A673 (cell line): ENCODE measurements at regions not wholly inside any gene's neighbourhood (a gene's known extent, or its start where the extent isn't known, plus 50 kb on each side); places are given as distances from the start of the nearest gene placed in this dataset.

Experiments
- BruUV-seq: library from RNA; stranded (reverse); fragments of 400-500 nt; replicated peaks from 2 replicates; lab custom pipeline; 2021; lab: Mats Ljungman, UMichigan
- CTCF ChIA-PET: fragments of 300-600 bp; sonication (Branson Sonifier 250); formaldehyde crosslinking; loops from one replicate; lab custom pipeline; 2022; ENCODE audit warnings: antibody characterized with exemption; lab: Charles Lee
- POLR2A ChIA-PET: fragments of 300-600 bp; sonication (Branson Sonifier 250); formaldehyde crosslinking; loops from one replicate; lab custom pipeline; 2022; ENCODE audit warnings: antibody characterized with exemption; ENCODE audit not compliant: low non-redundant PET; lab: Charles Lee
- DNase-seq: peaks from one replicate; pipeline ENCODE4 v3.0.0-alpha.2; 2015; ENCODE audit warnings: low spot score
- H3K27ac ChIP-seq: fragments of 200-600 bp; sonication (generic); 2 replicates; pipeline ENCODE4 v1.5.1; 2016; ENCODE audit warnings: mixed run types, low read depth, mild to moderate bottlenecking, mixed read lengths, antibody characterized with exemption, low read length; ENCODE audit not compliant: poor library complexity, severe bottlenecking
- H3K27me3 ChIP-seq: fragments of 200-600 bp; sonication (generic); replicated peaks from 2 replicates; pipeline ENCODE4 v1.6.1; 2017; ENCODE audit warnings: mixed run types, low read depth, mild to moderate bottlenecking, mixed read lengths, antibody characterized with exemption, low read length; ENCODE audit not compliant: insufficient read depth, poor library complexity
- H3K36me3 ChIP-seq: fragments of 200-600 bp; sonication (generic); 2 replicates; pipeline ENCODE4 v1.6.1; 2016; ENCODE audit warnings: mixed run types, mild to moderate bottlenecking, mixed read lengths, antibody characterized with exemption, low read length; ENCODE audit not compliant: insufficient read depth, poor library complexity, severe bottlenecking
- H3K4me1 ChIP-seq: fragments of 200-600 bp; sonication (generic); 2 replicates; pipeline ENCODE4 v1.6.1; 2017; ENCODE audit warnings: mixed run types, mild to moderate bottlenecking, mixed read lengths, antibody characterized with exemption, low read length; ENCODE audit not compliant: insufficient read depth, poor library complexity, severe bottlenecking
- H3K4me3 ChIP-seq: fragments of 200-600 bp; sonication (generic); 2 replicates; pipeline ENCODE4 v1.5.1; 2016; ENCODE audit warnings: low read depth, mixed run types, mild to moderate bottlenecking, mixed read lengths, low read length; ENCODE audit not compliant: poor library complexity, severe bottlenecking
- H3K9me3 ChIP-seq: fragments of 200-600 bp; sonication (generic); 2 replicates; pipeline ENCODE4 v1.6.1; 2016; ENCODE audit warnings: mixed run types, low read depth, mild to moderate bottlenecking, mixed read lengths, antibody characterized with exemption, low read length; ENCODE audit not compliant: poor library complexity, severe bottlenecking
- CTCF ChIP-seq: fragments of 300-800, 200-600 bp; sonication (generic); conservative IDR thresholded peaks from 2 replicates; pipeline ENCODE4 v1.5.1; 2017; ENCODE audit warnings: low read depth, mild to moderate bottlenecking, antibody characterized with exemption, low read length, moderate library complexity, mixed read lengths
- EZH2 ChIP-seq: fragments of 200-600 bp; sonication (generic); IDR thresholded peaks from 2 replicates; pipeline ENCODE4 v1.6.1; 2017; ENCODE audit warnings: borderline replicate concordance, low read depth, mild to moderate bottlenecking, mixed read lengths, antibody characterized with exemption, low read length; ENCODE audit not compliant: poor library complexity, severe bottlenecking
- intact Hi-C: fragments of 100-400 bp; cut with micrococcal nuclease; formaldehyde crosslinking; loops from one replicate; pipeline ENCODE4 v1.10.0; 2022; ENCODE audit not compliant: unreplicated experiment

- Histone ChIP-seq H3K4me3 (no peak overlapping the region), H3K36me3 (no peaks in the 10 kb centered on the region), H3K27me3 (peaks cover 58% of the 10 kb centered on the region), H3K4me1 (no peaks in the 10 kb centered on the region), H3K9me3 (no peaks in the 10 kb centered on the region), H3K27ac (no peak overlapping the region)
- intact Hi-C loops: no loop called here
- TF ChIP-seq EZH2 (no peak), CTCF (no peak)
- ChIA-PET CTCF (no interaction called here), POLR2A (no interaction called here)
- no TSS peak for BruUV-seq
- no peak for DNase-seq
These were observed 184.2 kb downstream of the DHX35 start for GRCh38 chr20:39146394-39146793.

- no TSS peak for BruUV-seq
- H3K4me1 ChIP-seq: no peaks in the 10 kb centered on the region
- H3K27me3 ChIP-seq: peaks cover 58% of the 10 kb centered on the region
- POLR2A ChIA-PET: no interaction called here
- no peak overlapping the region for H3K4me3 ChIP-seq
- DNase-seq: no peak
- TF ChIP-seq CTCF (no peak), EZH2 (no peak)
- H3K9me3 ChIP-seq: no peaks in the 10 kb centered on the region
- H3K36me3 ChIP-seq: no peaks in the 10 kb centered on the region
- intact Hi-C loops: no loop called here
- no peak overlapping the region for H3K27ac ChIP-seq
- CTCF ChIA-PET: no interaction called here
These were observed 183.8 kb downstream of the DHX35 start for GRCh38 chr20:39145921-39146320.

DNA sequence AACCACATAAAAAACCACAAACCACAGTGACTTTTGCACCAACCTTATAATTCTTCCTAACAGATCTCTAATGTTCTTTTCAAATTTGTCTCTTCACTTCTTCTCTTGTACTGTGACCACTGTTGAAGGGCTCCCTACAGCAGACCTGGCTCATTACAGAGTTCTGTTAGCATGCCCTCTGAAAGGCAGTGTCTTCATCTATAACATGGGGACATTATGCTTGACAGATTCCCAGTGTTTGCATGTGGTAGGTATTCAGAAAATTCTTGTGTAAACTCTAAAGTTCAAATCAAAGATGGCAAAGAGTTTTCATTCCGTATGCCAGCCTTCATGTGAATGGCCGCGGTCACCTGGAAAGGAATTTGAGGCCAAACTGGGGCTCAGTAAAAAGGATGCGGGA is 182.6 kb downstream of the DHX35 start:
- H3K36me3 ChIP-seq: no peaks in the 10 kb centered on the region
- no TSS peak for BruUV-seq
- TF ChIP-seq CTCF (no peak), EZH2 (no peak)
- ChIA-PET CTCF (no interaction called here), POLR2A (no interaction called here)
- DNase-seq: no peak
- H3K4me3 ChIP-seq: no peak overlapping the region
- H3K4me1 ChIP-seq: no peaks in the 10 kb centered on the region
- no peaks in the 10 kb centered on the region for H3K9me3 ChIP-seq
- peaks cover 69% of the 10 kb centered on the region for H3K27me3 ChIP-seq
- intact Hi-C loops: no loop called here
- H3K27ac ChIP-seq: no peak overlapping the region
